ENCODE measurements at regions not wholly inside any gene's neighbourhood (a gene's known extent, or its start where the extent isn't known, plus 50 kb on each side); places are given as distances from the start of the nearest gene placed in this dataset.
A peak's percentile ranks its signal among the peaks of the same experiment; 100 is the strongest.

GRCh38 chr14:101239065-101239464, 322.2 kb upstream of the DIO3 start (continued):
- TF ChIP-seq, protein P1, sequence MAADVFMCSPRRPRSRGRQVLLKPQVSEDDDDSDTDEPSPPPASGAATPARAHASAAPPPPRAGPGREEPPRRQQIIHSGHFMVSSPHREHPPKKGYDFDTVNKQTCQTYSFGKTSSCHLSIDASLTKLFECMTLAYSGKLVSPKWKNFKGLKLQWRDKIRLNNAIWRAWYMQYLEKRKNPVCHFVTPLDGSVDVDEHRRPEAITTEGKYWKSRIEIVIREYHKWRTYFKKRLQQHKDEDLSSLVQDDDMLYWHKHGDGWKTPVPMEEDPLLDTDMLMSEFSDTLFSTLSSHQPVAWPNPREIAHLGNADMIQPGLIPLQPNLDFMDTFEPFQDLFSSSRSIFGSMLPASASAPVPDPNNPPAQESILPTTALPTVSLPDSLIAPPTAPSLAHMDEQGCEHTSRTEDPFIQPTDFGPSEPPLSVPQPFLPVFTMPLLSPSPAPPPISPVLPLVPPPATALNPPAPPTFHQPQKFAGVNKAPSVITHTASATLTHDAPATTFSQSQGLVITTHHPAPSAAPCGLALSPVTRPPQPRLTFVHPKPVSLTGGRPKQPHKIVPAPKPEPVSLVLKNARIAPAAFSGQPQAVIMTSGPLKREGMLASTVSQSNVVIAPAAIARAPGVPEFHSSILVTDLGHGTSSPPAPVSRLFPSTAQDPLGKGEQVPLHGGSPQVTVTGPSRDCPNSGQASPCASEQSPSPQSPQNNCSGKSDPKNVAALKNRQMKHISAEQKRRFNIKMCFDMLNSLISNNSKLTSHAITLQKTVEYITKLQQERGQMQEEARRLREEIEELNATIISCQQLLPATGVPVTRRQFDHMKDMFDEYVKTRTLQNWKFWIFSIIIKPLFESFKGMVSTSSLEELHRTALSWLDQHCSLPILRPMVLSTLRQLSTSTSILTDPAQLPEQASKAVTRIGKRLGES (CRISPR knock-in tag; IDR thresholded peaks at IDR 0.05; ENCODE audit: borderline replicate concordance) = no peak
- TF ChIP-seq E2F1 (CRISPR knock-in tag; IDR thresholded peaks at IDR 0.05) (no peak), ZNF670 (CRISPR knock-in tag; IDR thresholded peaks at IDR 0.05; ENCODE audit: borderline replicate concordance) (no peak), ZBTB8A (CRISPR knock-in tag; IDR thresholded peaks at IDR 0.05; ENCODE audit: borderline replicate concordance, low read depth) (no peak), AKNA (CRISPR knock-in tag; IDR thresholded peaks at IDR 0.05; ENCODE audit: borderline replicate concordance) (no peak), KDM2A (CRISPR knock-in tag; IDR thresholded peaks at IDR 0.05; ENCODE audit: borderline replicate concordance, low read depth) (peak; percentile 74; the same call in 1 of the 2 replicates), KDM6A (CRISPR knock-in tag; IDR thresholded peaks at IDR 0.05; ENCODE audit: low read depth) (peak; percentile 76), CBX2 (IDR thresholded peaks at IDR 0.05; ENCODE audit: low read depth, low read length) (no peak), CBX2 (CRISPR knock-in tag; IDR thresholded peaks at IDR 0.05; ENCODE audit: low read depth) (no peak), NCOA1 (CRISPR knock-in tag; IDR thresholded peaks at IDR 0.05) (no peak), ZNF335 (CRISPR knock-in tag; IDR thresholded peaks at IDR 0.05) (peak; percentile 65), NONO (IDR thresholded peaks at IDR 0.05) (no peak), NONO (CRISPR knock-in tag; conservative IDR thresholded peaks at IDR 0.05) (peak; percentile 59; the same call in 1 of the 2 replicates), ZNF530 (CRISPR knock-in tag; IDR thresholded peaks at IDR 0.05; ENCODE audit: low read depth) (no peak), ZNF343 (CRISPR knock-in tag; IDR thresholded peaks at IDR 0.05) (no peak), PHB2 (IDR thresholded peaks at IDR 0.05; ENCODE audit: partially characterized antibody) (no peak), ZFP37 (CRISPR knock-in tag; IDR thresholded peaks at IDR 0.05; ENCODE audit: borderline replicate concordance) (no peak), ZNF205 (CRISPR knock-in tag; IDR thresholded peaks at IDR 0.05) (no peak), NCOA5 (CRISPR knock-in tag; IDR thresholded peaks at IDR 0.05) (no peak), KLF16 (CRISPR knock-in tag; IDR thresholded peaks at IDR 0.05) (peak in 1 of 2 experiments; percentile 77; a peak in 1 of 4 replicates), TEAD3 (CRISPR knock-in tag; optimal IDR thresholded peaks at IDR 0.05; ENCODE audit: borderline replicate concordance) (peak; percentile 59)
- TF ChIP-seq, protein P2, sequence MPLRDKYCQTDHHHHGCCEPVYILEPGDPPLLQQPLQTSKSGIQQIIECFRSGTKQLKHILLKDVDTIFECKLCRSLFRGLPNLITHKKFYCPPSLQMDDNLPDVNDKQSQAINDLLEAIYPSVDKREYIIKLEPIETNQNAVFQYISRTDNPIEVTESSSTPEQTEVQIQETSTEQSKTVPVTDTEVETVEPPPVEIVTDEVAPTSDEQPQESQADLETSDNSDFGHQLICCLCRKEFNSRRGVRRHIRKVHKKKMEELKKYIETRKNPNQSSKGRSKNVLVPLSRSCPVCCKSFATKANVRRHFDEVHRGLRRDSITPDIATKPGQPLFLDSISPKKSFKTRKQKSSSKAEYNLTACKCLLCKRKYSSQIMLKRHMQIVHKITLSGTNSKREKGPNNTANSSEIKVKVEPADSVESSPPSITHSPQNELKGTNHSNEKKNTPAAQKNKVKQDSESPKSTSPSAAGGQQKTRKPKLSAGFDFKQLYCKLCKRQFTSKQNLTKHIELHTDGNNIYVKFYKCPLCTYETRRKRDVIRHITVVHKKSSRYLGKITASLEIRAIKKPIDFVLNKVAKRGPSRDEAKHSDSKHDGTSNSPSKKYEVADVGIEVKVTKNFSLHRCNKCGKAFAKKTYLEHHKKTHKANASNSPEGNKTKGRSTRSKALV (CRISPR knock-in tag; IDR thresholded peaks at IDR 0.05) = no peak
